ENCODE measurements at regions not wholly inside any gene's neighbourhood (a gene's known extent, or its start where the extent isn't known, plus 50 kb on each side); places are given as distances from the start of the nearest gene placed in this dataset.
"Not testable (repeated sequence)": the region's sequence is repeated elsewhere in the genome, so short reads cannot be mapped to it uniquely, and the experiment has no call there.

DNA sequence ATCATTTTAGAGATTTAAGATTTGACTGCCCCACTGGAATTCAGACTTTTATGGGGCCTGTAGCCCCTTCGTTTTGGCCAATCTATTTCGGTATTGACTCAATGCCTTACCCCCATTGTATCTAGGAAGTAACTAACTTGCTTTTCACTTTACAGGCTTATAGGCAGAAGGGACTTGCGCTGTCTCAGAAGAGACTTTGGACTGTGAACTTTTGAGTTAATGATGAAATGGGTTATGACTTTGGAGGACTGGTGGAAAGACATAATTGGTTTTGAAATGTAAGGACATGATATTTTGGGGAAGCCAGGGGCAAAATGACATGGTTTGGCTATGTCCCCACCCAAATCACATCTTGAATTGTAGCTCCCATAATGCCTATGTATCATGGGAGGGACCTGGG lies 463.0 kb upstream of the KLHL1 start:
- in situ Hi-C loops (cut with MboI; ENCODE audit: low sequenced_read_pairs): loop anchor here (25.0 kb wide), 1 partner anchor 1034 kb away; no protein-coding TSS in a partner anchor

DNA sequence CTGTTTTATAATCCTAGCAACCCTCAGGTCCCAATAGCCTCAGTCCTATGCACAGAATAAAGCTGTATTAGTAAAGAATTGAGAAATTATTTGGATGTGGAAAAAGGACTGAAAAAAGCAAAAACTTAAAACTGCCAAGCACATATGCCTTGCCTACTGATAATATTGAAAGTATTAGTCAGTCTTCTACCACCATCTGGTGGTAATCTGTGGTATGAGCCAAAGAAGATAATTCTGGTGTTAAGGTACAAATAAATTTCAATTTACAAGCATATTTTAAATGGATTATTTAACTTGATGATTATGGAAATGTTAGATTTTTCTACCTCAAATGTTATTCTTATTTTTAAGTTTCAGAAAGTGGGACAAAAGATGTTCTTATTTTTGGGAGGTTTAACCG lies 460.3 kb upstream of the KLHL1 start:
- in situ Hi-C loops (cut with MboI; ENCODE audit: low sequenced_read_pairs): loop anchor here (25.0 kb wide), 1 partner anchor 1031 kb away; no protein-coding TSS in a partner anchor

DNA sequence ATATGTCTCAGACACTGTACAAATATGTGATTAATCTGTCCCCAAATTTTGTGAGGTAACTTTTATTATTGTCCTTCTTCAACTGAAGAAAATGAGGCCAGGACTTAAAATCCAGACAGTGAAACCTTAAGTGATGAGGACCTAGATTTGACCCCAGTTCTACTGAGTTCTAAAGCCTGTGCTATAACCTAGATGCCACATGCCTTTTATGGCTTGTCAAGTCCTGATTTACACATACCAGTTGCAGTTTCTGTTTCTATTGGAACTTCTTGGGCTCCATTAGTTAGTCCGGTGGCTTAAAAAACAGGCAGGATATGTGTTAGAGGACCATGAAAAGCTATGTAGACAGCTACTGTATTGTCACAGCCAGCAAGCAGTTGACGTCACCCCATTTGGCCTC lies 436.5 kb upstream of the KLHL1 start:
- in situ Hi-C loops (cut with MboI; ENCODE audit: low sequenced_read_pairs): no loop called here

DNA sequence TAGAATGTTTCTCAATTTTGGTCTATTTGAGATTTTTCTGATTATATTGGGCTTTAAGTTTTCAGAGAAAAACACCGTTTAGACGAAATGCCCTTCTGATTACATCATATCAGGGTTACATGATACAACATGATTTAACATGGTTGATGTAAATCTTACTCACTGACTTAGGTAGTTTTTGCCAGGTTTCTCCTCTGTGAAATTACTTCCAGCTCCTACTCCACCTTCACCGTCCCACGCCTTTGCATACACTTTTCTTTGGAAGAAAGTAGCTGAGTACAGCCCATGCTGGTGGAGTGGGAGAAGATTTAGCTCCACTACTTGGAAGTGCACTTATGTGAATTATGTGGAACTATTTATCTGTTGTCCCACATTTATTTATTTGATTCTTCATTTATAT lies 433.2 kb upstream of the KLHL1 start:
- in situ Hi-C loops (cut with MboI; ENCODE audit: low sequenced_read_pairs): no loop called here

DNA sequence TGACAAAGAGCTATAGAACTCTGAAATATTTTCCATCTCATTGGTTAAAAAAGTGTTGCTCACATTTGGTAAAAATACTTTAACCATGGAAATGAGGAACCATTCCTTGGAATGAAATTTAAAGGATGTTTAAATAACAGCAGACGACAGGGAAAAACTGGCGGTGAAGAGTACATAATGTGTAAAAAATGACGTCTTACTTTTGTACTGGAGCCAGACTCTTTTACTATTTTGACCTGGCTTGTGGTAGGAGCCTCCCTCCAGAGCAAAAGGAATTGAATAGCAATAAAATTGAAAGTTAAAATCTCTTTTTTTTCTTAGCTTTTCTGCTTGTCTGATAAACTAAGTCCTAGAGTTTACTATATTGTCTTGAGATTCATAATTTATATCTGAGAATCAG lies 426.2 kb upstream of the KLHL1 start:
- in situ Hi-C loops (cut with MboI; ENCODE audit: low sequenced_read_pairs): no loop called here

DNA sequence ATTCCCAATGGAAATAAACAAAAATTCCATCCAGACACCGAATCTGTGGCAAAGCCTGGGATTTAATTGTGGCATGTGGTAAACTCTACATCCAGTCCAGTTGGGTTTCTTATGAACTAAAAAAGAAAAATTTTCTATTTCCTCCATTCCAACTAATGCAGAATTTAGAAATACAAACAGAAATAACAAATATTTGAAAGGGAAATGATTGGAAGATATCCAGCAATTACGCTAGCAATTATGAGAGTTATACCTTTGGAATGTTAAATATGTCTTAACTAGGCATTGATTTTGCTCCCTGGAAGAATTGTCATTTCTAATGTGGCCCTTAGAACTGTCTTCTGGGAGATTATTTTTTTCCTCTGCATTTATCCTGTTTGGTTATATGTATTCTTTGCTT lies 421.4 kb upstream of the KLHL1 start:
- in situ Hi-C loops (cut with MboI; ENCODE audit: low sequenced_read_pairs): no loop called here

DNA sequence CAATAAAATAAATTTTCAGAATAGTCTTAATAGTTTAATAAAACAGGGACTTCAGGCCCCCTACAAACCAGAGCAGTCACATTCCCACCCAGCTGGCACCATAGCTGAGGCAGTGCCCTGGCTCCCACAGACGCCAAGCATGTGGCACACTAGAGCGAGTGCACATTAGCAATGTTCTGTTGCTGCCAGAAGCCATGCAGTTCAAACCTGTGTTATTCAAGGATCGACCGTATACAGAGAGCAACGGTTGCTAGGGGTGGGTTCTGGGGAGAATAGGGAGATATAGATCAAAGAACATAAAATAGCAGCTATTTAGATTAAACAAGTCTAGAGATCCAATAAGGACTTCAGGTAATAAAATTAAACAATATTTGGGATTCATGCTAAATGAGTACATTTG lies 419.3 kb upstream of the KLHL1 start:
- in situ Hi-C loops (cut with MboI; ENCODE audit: low sequenced_read_pairs): no loop called here

DNA sequence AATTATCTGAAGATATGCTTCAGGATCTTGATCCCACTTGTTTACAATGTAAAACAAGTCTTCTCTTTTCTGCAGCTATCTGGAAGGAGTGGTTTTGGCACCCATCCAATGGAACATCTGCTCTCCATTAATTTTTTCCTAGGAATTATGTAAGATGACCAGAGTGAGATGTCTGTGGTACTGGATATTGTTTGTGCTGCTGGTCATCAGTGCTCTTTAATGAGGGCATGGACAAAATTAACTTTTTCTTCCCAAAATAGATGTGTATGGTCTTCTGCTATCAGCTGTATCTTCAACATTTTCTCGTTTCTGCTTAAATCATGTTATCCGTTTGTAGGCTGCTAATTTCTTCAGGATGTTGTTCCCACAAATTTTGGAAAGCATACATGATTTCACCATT lies 415.4 kb upstream of the KLHL1 start:
- in situ Hi-C loops (cut with MboI; ENCODE audit: low sequenced_read_pairs): no loop called here

DNA sequence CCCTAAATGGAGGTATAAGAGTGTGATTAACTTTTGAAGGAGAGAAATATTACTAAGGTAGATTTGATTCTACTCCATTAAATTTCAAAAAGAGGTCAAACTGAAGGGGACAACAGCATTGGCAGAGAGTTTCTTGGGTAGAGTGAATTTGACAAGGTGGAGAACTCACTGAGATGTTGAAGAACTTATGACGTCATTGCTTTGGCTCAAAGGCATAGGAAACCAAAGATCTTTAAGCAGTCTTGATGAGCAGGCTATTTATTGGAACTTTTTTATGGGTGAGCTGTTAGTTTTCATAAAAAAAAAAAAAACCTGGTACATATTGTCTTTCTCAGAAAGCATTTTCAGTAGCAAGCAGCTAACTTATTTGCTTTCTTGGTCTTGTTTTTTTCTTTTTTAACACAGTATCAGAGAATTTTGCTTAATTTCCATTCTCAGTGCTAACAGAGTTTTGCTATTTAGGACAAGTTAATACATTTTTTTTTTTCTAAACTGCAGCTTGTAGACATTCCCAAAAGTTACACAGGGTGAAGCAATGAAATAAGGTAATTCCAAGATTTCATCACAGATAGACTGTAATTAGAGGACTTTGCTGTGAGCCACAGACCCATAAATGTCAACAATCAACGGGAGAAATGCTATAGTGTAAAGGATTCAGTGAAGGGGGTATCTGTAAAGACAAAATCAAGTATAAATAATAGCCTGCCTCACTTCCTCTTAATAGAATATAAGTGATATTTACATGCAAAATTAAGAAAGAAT lies 412.2 kb upstream of the KLHL1 start:
- in situ Hi-C loops (cut with MboI; ENCODE audit: low sequenced_read_pairs): no loop called here

DNA sequence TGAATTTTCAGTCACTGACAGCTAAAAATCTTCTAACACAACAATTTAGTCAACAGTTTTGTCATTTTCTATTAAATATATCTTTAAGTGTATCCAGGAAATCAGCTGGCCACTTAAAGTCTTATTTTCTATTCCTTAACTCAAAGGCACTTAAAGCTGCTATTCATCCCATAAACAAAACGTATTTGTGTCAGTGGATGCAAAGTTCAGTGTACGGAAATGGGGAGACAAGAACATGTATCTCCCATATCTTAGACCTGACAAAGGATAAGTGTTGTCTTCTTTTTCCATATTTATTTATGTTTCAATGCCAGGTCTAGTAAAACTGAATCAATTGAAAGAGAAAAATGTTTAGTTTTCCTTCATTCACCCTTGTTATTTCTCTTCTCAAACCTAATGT lies 409.8 kb upstream of the KLHL1 start:
- in situ Hi-C loops (cut with MboI; ENCODE audit: low sequenced_read_pairs): no loop called here

DNA sequence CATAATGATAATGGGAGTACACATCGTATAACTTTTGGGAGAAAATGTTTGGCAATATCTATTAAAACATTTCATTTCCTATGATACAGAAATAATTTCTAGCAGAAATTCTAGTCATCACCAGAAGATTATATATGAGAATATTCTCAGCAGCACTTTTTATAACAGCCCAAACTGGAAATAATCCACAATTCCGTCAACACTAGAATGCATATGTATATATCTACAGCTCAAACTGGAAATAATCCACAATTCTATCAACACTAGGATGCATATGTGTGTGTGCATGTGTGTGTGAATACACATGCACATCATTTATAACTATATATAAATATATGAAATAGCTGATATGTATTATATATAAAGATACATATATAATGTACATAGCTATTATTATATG lies 408.0 kb upstream of the KLHL1 start:
- in situ Hi-C loops (cut with MboI; ENCODE audit: low sequenced_read_pairs): no loop called here

DNA sequence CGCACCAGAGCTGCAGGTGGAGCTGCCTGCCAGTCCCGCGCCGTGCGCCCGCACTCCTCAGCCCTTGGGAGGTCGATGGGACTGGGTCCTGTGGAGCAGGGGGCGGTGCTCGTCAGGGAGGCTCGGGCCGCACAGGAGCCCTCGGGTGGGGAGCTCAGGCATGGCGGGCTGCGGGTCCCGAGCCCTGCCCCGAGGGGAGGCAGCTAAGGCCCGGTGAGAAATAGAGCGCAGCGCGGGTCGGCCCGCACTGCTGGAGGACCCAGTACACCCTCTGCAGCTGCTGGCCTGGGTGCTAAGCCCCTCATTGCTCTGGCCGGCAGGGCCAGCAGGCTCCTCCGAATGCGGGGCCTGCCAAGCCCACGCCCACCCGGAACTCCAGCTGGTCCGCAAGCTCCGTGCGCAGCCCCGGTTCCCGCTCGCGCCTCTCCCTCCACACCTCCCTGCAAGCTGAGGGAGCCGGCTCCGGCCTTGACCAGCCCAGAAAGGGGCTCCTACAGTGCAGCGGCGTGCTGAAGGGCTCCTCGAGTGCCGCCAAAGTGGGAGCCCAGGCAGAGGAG lies 403.7 kb upstream of the KLHL1 start:
- in situ Hi-C loops (cut with MboI; ENCODE audit: low sequenced_read_pairs): not testable (repeated sequence)

DNA sequence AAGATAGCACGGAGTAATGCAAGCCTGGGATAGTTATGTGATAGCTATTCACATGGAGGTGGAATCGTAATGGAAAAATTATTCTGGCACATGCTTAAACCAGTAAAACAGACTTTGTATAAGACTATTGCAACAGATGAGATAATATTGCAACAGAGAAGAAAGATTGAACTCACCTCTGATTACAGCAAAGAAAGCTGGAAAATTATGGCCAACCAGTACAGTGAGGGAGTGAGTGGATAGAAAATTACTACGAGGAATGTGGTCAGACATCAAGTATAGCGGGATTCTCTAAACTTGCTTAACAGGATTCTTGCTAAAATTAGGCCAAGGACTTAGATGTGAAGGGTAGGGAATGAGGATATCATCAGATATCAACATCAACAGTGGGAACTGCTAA lies 397.6 kb upstream of the KLHL1 start:
- in situ Hi-C loops (cut with MboI; ENCODE audit: low sequenced_read_pairs): no loop called here

DNA sequence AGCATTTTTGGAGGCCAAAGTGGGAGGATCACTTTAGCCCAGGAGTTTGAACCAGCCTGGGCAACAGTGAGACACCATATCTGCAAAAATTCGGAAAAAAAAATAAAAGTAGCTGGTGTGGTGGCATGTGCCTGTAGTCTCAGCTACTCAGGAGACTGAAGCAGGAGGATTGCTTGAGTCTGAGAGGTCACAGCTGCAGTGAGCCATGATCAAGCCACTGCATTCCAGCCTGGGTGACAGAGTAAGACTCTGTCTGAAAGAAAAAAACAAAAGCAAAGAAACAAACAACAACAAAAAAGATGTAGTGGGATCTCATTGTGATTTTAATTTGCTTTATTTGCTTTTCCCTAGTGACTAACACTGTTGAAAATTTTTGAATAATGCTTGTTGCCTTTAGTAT lies 394.7 kb upstream of the KLHL1 start:
- in situ Hi-C loops (cut with MboI; ENCODE audit: low sequenced_read_pairs): no loop called here

DNA sequence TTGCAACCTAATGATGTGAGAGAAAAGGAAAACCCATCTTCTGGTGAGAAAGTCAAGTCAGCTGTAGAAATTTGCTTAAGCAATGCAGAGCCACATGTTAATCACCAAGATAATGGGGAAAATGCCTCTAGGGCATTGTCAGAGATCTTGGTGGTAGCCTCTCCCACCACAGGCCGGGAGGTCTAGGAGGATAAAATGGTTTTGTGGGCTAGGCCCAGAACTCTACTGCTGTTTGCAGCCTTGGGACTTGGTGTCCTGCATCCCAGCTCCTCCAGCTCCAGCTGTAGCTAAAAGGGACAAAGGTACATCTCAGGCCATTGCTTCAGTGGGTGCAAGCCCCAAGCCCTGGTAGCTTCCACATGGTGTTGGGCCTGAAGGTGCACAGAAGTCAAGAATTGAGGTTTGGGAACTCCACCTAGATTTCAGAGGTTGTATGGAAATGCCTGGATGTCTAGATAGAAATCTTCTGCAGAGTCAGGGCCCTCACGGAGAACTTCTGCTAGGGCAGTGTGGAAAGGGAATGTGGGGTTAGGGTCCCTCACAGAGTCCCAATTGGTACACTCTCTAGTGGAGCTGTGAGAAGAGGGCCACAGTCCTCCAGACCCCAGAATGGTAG lies 382.2 kb upstream of the KLHL1 start:
- in situ Hi-C loops (cut with MboI; ENCODE audit: low sequenced_read_pairs): no loop called here

DNA sequence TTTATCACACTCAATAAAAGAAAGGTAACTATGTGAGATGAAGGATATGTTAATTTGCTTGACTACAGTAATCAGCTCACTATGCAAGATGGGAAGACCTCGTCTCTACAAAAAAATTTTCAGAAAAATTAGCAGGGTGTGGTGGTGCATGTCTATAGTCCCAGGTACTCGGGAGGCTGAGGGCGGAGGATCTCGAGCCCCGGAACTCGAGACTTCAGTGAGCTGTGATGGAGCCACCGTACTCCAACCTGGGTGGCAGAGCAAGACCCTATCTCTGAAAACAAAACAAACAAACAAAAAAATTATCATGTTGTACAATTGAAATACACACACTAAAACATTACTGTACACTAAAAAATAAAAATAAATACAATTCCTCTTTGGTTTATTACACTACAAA lies 376.7 kb upstream of the KLHL1 start:
- in situ Hi-C loops (cut with MboI; ENCODE audit: low sequenced_read_pairs): no loop called here

DNA sequence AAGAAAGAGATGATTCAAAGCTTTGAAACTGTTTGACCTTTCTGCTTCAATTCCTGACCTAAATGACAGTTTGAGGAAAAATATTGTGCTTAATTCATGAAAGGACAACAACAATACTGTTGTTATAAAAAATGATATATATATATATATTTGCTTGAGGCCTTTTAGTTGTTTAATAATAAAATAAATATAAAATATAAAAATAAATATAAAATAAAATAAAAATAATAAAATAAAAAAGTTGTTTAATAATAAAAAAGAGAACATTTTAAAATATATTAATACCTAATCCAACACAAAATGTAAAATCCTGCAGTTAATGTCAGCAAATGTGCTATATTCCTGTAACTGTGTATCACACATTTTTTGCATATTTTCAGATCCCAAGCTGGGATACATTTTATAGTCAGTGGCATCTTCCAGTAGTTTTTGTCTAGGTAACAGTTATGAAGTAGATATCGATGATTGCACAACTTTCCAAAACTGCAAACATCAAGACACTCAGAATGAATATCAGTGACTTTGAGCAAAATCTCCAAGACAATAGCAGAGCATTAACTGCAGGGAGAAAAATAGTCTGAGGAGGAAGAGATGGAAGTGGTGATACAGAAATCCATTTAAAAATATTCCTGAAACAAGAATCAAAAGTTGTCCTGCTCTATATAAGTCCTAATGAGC lies 375.5 kb upstream of the KLHL1 start:
- in situ Hi-C loops (cut with MboI; ENCODE audit: low sequenced_read_pairs): no loop called here

DNA sequence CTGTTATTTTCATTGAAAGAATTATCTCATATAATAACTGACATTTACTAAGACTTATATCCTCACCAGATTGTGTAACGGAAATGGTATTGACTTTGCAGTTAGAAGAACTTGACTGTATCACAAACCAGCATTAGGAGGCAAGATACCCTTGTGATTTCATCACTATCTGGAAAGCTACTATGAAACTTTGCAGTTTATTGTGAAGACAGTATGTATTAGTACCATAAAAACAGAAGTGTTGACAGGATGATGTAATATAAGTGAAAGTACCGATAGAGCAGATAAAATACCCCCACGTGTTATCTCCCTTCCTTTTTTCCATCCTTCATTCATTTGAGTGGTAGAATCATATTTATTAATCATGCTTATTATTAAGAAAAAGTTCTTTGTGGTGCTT lies 365.7 kb upstream of the KLHL1 start:
- in situ Hi-C loops (cut with MboI; ENCODE audit: low sequenced_read_pairs): no loop called here

DNA sequence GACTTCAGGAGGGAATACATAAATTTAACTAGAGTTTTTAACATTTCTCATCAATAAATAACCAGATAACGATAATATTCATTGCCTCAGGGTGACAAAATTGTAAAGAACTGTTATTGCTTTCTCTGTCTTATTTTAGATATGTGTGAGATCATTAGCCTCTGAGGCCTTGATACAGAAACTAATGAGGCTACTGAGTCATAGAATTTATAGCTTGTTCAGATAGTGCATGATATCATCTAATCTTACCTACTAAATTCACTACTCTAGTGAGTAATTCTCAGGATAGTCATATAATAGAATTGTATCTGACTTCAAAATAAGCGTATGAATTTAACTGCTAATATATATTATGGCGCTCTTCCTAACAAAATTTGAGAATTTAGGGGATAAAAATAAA lies 360.8 kb upstream of the KLHL1 start:
- in situ Hi-C loops (cut with MboI; ENCODE audit: low sequenced_read_pairs): no loop called here

DNA sequence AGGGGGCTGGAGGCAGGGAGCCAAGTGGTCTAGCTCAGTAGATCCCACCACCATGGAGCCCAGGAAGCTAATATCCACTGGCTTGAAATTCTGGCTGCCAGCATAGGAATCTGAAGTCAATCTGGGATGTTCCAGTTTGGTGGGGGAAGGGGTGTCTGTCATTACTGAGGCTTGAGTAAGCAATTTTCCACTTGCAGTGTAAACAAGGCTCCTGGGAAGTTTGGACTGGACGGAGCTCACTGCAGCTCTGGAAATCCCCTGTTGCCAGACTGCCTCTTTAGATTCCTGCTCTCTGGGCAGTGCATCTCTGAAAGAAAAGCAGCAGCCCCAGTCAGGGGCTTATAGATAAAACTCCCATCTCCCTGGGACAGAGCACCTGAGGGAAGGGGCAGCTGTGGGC lies 349.2 kb upstream of the KLHL1 start:
- in situ Hi-C loops (cut with MboI; ENCODE audit: low sequenced_read_pairs): no loop called here

DNA sequence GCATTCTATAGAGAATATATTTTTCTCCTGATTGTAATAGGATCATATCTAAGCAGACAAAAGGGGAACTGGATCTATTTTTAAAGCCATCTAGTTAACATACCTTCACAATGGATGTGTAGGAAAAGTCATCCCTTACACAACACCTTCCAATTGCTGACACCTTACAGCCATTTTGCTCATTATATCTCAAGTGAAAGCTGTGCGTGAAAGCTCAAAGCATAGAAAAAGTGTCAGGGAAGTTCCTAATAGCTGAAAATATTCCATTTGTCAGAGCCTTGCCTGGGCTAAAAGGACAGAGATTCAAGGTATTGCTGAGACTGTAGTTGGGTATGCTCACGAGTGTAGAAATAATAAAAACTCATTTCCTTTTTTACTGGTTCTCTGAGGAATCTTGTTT lies 340.6 kb upstream of the KLHL1 start:
- in situ Hi-C loops (cut with MboI; ENCODE audit: low sequenced_read_pairs): no loop called here

DNA sequence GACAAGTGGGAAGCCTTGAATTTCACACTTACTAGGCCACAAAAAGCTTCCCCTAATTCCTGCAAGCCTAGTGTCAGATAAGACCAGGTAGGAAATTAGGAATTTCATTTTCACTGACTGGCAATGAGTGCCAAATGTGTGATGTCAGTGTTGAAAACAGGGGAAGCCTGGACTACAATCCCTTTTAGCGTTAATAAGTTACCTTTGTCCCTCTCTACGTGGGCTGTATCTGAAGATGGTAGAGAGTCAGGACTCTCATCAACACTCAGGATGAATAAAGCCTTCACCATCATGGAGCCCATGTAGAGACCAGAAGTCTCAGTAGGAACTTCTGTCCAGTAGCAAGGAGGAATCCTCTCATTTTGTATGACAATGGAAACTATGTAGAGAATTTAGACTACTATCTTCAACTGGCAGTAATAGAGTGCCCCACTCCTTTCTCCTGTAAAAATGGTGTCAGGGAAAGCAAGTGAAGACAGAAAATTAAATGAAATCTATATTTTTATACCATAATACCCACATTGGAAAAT lies 324.1 kb upstream of the KLHL1 start:
- in situ Hi-C loops (cut with MboI; ENCODE audit: low sequenced_read_pairs): no loop called here
